Testis (tissue), 2 donors: ENCODE measurements at regions not wholly inside any gene's neighbourhood (a gene's known extent, or its start where the extent isn't known, plus 50 kb on each side); places are given as distances from the start of the nearest gene placed in this dataset.

ENCODE experiments used
- CTCF ChIP-seq, 3 experiments: fragments of 450-650 bp in 2 of 3; fragments of 200-600 bp in 1 of 3; sonication (generic) in 1 of 3; IDR thresholded peaks; one replicate each; pipeline ENCODE4 v1.5.1; 2016 to 2019; ENCODE audit warnings: antibody characterized with exemption in 3 of 3, mild to moderate bottlenecking in 2 of 3, moderate library complexity in 1 of 3
- POLR2A ChIP-seq: fragments of 450-650 bp; IDR thresholded peaks from one replicate; pipeline ENCODE4 v1.6.1; 2017; ENCODE audit warnings: antibody characterized with exemption, mild to moderate bottlenecking, moderate library complexity

- no peak for TF ChIP-seq POLR2A
- TF ChIP-seq CTCF (IDR thresholded peaks at IDR 0.05), result no peak
These were observed 549.2 kb downstream of the MIAT start for GRCh38 chr22:27206374-27207133.
